Right lobe of liver (tissue), 6 donors: ENCODE measurements at regions not wholly inside any gene's neighbourhood (a gene's known extent, or its start where the extent isn't known, plus 50 kb on each side); places are given as distances from the start of the nearest gene placed in this dataset.
A peak's percentile ranks its signal among the peaks of the same experiment; 100 is the strongest.

Experiments
- ATAC-seq, 4 donors: fragments of 200-7000 bp; cut with Tn5 transposase; one replicate each; pipeline ENCODE4 v1.9.1; 2020; ENCODE audit warnings: mild to moderate bottlenecking in 4 of 4, moderate library complexity in 4 of 4
- DNase-seq, 3 donors: peaks; one replicate each; pipeline ENCODE4 v3.0.0-alpha.2; 2020
- H3K27ac ChIP-seq, 3 donors: fragments of 200-600 bp; one replicate each; pipeline ENCODE4 v1.8.0; 2022
- H3K27me3 ChIP-seq, 2 donors: fragments of 200-600 bp; one replicate each; pipeline ENCODE4 v1.8.0; 2022
- H3K36me3 ChIP-seq, 4 donors: fragments of 200-600 bp; sonication (generic) in 1 of 4; one replicate each; pipeline versions ENCODE4 v1.5.1 to v1.8.0; 2017 to 2022; ENCODE audit warnings: control low read depth in 1 of 4
- H3K4me1 ChIP-seq, 4 donors: fragments of 200-600 bp; sonication (generic) in 1 of 4; one replicate each; pipeline versions ENCODE4 v1.5.1 to v1.8.0; 2017 to 2022; ENCODE audit warnings: control low read depth in 1 of 4
- H3K4me3 ChIP-seq, 3 donors: fragments of 200-600 bp; one replicate each; pipeline ENCODE4 v1.8.0; 2022
- H3K9me3 ChIP-seq, 4 donors: fragments of 200-600 bp; sonication (generic) in 1 of 4; one replicate each; pipeline versions ENCODE4 v1.5.1 to v1.8.0; 2017 to 2022; ENCODE audit warnings: control low read depth in 1 of 4
- CTCF ChIP-seq, 4 donors: fragments of 200-600 bp in 3 of 4; fragments of 450-650 bp in 1 of 4; IDR thresholded peaks; one replicate each; pipeline versions ENCODE4 v1.5.1 to v1.8.0; 2016 to 2022; ENCODE audit warnings: antibody characterized with exemption in 4 of 4, mild to moderate bottlenecking in 2 of 4
- POLR2A ChIP-seq: fragments of 450-650 bp; IDR thresholded peaks from one replicate; pipeline ENCODE4 v1.6.1; 2017; ENCODE audit warnings: antibody characterized with exemption, mild to moderate bottlenecking
- WGBS: methylation state at CpG from one replicate; pipeline ENCODE4 v1.1.6; 2018; ENCODE audit warnings: low coverage, low lambda C conversion rate; ENCODE audit not compliant: insufficient coverage; ENCODE audit errors: missing lambda C conversion rate; 5-methylcytosine and 5-hydroxymethylcytosine counted together
- intact Hi-C, 2 donors: fragments of 100-400 bp; cut with DNase I; formaldehyde crosslinking; loops; one replicate each; pipeline versions ENCODE4 v1.11.2 to v1.14.1; 2022
- donor health status: DM: no; HTN: yes; CAD: no.
- donor health status: DM: no; HTN: no; CAD: no.
- donor health status: DM: no; HTN: no; CAD: no.
- donor health status: DM: no; HTN: yes; CAD: no.
- donor health status: DM: no; HTN: yes; CAD: no.

GRCh38 chr4:148854203-148854602, 412.0 kb upstream of the NR3C2 start:
- no peaks in the 10 kb centered on the region for H3K27me3 ChIP-seq
- no peaks in the 10 kb centered on the region for H3K36me3 ChIP-seq
- no peaks in the 10 kb centered on the region for H3K9me3 ChIP-seq
- intact Hi-C loops, result no loop called here
- H3K4me1 ChIP-seq, result peaks cover 0 to 15% (median 7%) of the 10 kb centered on the region in 4 donors
- TF ChIP-seq CTCF (IDR thresholded peaks at IDR 0.05), result no peak
- TF ChIP-seq POLR2A, result no peak
- ATAC-seq (peak in 1 of 4 donors; percentile 25), DNase-seq (no peak)
- no peak overlapping the region for H3K27ac ChIP-seq
- no peak overlapping the region for H3K4me3 ChIP-seq

GRCh38 chr4:148852092-148852699, 410.0 kb upstream of the NR3C2 start:
- intact Hi-C loops, result no loop called here
- DNase-seq, result no peak
- WGBS, result 30% methylated on average over 3 of the region's 3 CpGs

GRCh38 chr4:148850257-148850995, 408.2 kb upstream of the NR3C2 start:
- DNase-seq (peak in 1 of 3 donors; percentile 45), ATAC-seq (peak; percentile 89 to 98 (median 94))
- 12% methylated on average over 2 of the region's 2 CpGs for WGBS

More at GRCh38 chr4:148852092-148852699, 410.0 kb upstream of the NR3C2 start:
- Histone ChIP-seq H3K4me3 (no peak overlapping the region), H3K36me3 (no peaks in the 10 kb centered on the region), H3K4me1 (peaks cover 0 to 15% (median 7%) of the 10 kb centered on the region in 4 donors), H3K9me3 (no peaks in the 10 kb centered on the region), H3K27me3 (no peaks in the 10 kb centered on the region), H3K27ac (no peak overlapping the region)
- ATAC-seq, result peak in 1 of 4 donors; percentile 52
- no peak for TF ChIP-seq POLR2A
- TF ChIP-seq CTCF (IDR thresholded peaks at IDR 0.05), result no peak

DNA sequence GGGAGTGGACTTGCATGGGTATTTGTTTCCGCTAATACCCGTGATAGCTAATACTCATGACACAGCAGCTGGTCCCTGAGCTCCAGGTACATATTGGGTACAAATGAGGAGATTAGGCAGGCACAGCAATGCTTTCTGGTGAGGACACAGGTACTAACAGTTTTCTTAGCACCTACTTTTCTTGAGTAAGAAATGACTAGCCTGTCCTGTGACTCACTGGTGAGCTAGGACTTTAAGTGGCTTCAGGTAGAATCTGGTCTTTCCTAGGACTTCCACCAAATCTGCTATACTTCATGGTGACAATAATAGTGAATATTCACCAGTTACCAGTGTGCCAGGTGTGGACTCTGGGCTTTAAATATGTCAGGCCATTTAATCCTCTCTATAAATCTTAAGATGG, 407.4 kb upstream of the NR3C2 start:
- no peak for TF ChIP-seq POLR2A
- TF ChIP-seq CTCF (IDR thresholded peaks at IDR 0.05), result no peak
- Histone ChIP-seq H3K9me3 (no peaks in the 10 kb centered on the region), H3K36me3 (no peaks in the 10 kb centered on the region), H3K27me3 (no peaks in the 10 kb centered on the region), H3K27ac (peak overlapping the region in 2 of 3 donors; percentile 76 to 78), H3K4me3 (no peak overlapping the region), H3K4me1 (peaks cover 0 to 15% (median 7%) of the 10 kb centered on the region in 4 donors)
- ATAC-seq, result no peak
- intact Hi-C loops, result no loop called here
- WGBS, result 85% methylated on average over 2 of the region's 2 CpGs
- no peak for DNase-seq

More at GRCh38 chr4:148850257-148850995, 408.2 kb upstream of the NR3C2 start:
- Histone ChIP-seq H3K27me3 (no peaks in the 10 kb centered on the region), H3K27ac (peak overlapping the region; percentile 36 to 78 (median 76)), H3K4me1 (peaks cover 0 to 15% (median 7%) of the 10 kb centered on the region in 4 donors), H3K4me3 (no peak overlapping the region), H3K36me3 (no peaks in the 10 kb centered on the region), H3K9me3 (no peaks in the 10 kb centered on the region)
- TF ChIP-seq POLR2A, result no peak
- no peak for TF ChIP-seq CTCF (IDR thresholded peaks at IDR 0.05)
- intact Hi-C loops, result no loop called here
